DOHH2 (cell line): ENCODE measurements at regions not wholly inside any gene's neighbourhood (a gene's known extent, or its start where the extent isn't known, plus 50 kb on each side); places are given as distances from the start of the nearest gene placed in this dataset.

Experiments
- CTCF ChIP-seq: fragments of 200-600 bp; sonication (generic); IDR thresholded peaks from one replicate; pipeline ENCODE4 v1.5.1; 2014; ENCODE audit warnings: antibody characterized with exemption, mild to moderate bottlenecking, low read depth, low read length; ENCODE audit not compliant: poor library complexity, severe bottlenecking
- EZH2phosphoT487 ChIP-seq: fragments of 200-600 bp; sonication (generic); IDR thresholded peaks from 2 replicates; pipeline ENCODE4 v1.6.1; 2017; ENCODE audit warnings: borderline replicate concordance, mild to moderate bottlenecking, antibody characterized with exemption, low read length, moderate library complexity, mixed read lengths

- TF ChIP-seq CTCF: no peak
- no peak for TF ChIP-seq EZH2phosphoT487
Measured at GRCh38 chr3:10585945-10586344, 80.6 kb upstream of the ATP2B2 start.
